ENCODE measurements at regions not wholly inside any gene's neighbourhood (a gene's known extent, or its start where the extent isn't known, plus 50 kb on each side); places are given as distances from the start of the nearest gene placed in this dataset.

DNA sequence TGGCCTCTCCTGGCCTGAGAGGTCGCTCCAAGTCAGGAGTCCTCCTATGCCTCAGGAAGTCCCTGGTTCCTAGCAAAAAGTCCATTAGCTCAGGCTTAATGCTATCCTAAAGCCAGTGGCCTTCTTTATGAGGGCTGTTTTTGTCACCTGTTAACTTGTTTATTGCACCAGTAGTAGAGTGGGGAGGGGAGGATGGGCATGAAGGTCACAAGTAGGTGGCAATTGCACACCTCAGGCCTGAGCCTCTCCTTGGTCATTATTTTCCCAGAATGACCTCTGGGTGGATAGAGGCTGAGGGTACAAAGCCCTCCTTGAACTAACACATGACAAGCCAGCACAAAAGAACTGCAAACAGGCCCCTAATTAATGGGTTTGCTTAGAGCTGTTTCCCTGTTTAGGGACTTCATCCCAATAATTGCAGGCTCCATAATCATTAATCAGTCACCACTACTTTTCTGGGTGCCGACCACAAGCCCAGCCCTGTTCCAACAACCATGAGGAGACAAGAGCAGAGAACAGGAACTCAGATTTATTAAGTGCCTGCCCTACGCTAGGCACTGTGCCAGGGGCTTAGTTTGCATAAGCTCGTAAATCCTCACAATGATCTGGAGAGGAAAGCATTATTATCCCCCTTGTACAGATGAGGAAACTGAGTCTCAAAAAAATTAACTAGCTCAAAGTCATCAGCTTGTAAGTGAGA is 123.0 kb upstream of the PKDCC start:
- H3K27ac Mint-ChIP-seq, result no peak overlapping the region
- H3K4me1 Mint-ChIP-seq, result no peaks in the 10 kb centered on the region
- no peaks in the 10 kb centered on the region for H3K27me3 Mint-ChIP-seq
- H3K36me3 Mint-ChIP-seq, result peaks cover 0 to 3% (median 0%) of the 10 kb centered on the region in 5 donors
- no peaks in the 10 kb centered on the region for H3K4me1 ChIP-seq (ENCODE audit: control insufficient read depth in 2 of 2, insufficient read depth in 2 of 2, low read length in 2 of 2)
- intact Hi-C loops (cut with micrococcal nuclease), result no loop called here
- no peak for DNase-seq
- no peak overlapping the region for H3K27ac ChIP-seq (ENCODE audit: low read depth, low read length)
- peaks cover 0 to 8% (median 2%) of the 10 kb centered on the region in 11 donors for H3K9me3 Mint-ChIP-seq
- CTCF ChIA-PET, result no interaction called here
- no peak overlapping the region for H3K4me3 ChIP-seq (ENCODE audit: low read length)
- H3K9me3 ChIP-seq (ENCODE audit: control insufficient read depth in 2 of 3, low read length in 3 of 3), result no peaks in the 10 kb centered on the region
- no peak for ATAC-seq
- H3K4me3 Mint-ChIP-seq, result no peak overlapping the region
- H3K36me3 ChIP-seq (ENCODE audit: control insufficient read depth in 2 of 3, insufficient read depth in 3 of 3, low read length in 3 of 3), result no peaks in the 10 kb centered on the region
- POLR2A ChIA-PET, result no interaction called here
- no peaks in the 10 kb centered on the region for H3K27me3 ChIP-seq (ENCODE audit: control insufficient read depth in 2 of 2, insufficient read depth in 2 of 2, low read length in 2 of 2)

DNA sequence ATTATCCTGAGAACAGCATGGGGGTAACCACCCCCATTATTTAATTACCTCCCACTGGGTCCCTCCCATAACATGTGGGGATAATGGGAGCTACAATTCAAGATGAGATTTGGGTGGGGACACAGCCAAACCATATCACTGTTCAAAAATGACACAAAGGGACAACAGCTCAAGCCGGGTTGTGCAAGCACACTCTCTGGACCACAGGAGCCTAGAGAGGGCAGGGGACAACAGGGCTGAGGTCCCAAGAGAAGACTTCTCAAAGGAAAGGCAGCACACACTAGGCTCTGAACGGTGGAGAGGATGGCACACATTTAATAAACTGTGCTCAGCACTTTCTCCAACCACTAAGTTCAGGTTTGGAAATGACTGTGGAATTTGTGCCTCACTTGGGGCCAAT is 122.1 kb upstream of the PKDCC start:
- H3K36me3 ChIP-seq (ENCODE audit: control insufficient read depth in 2 of 3, insufficient read depth in 3 of 3, low read length in 3 of 3), result no peaks in the 10 kb centered on the region
- POLR2A ChIA-PET, result no interaction called here
- H3K27ac ChIP-seq (ENCODE audit: low read depth, low read length), result no peak overlapping the region
- H3K9me3 Mint-ChIP-seq, result peaks cover 0 to 8% (median 2%) of the 10 kb centered on the region in 11 donors
- ATAC-seq, result no peak
- H3K27me3 Mint-ChIP-seq, result no peaks in the 10 kb centered on the region
- peaks cover 0 to 3% (median 0%) of the 10 kb centered on the region in 5 donors for H3K36me3 Mint-ChIP-seq
- H3K4me3 ChIP-seq (ENCODE audit: low read length), result no peak overlapping the region
- H3K4me1 Mint-ChIP-seq, result no peaks in the 10 kb centered on the region
- no peaks in the 10 kb centered on the region for H3K4me1 ChIP-seq (ENCODE audit: control insufficient read depth in 2 of 2, insufficient read depth in 2 of 2, low read length in 2 of 2)
- intact Hi-C loops (cut with micrococcal nuclease), result no loop called here
- CTCF ChIA-PET, result no interaction called here
- no peak overlapping the region for H3K4me3 Mint-ChIP-seq
- no peaks in the 10 kb centered on the region for H3K9me3 ChIP-seq (ENCODE audit: control insufficient read depth in 2 of 3, low read length in 3 of 3)
- H3K27me3 ChIP-seq (ENCODE audit: control insufficient read depth in 2 of 2, insufficient read depth in 2 of 2, low read length in 2 of 2), result no peaks in the 10 kb centered on the region
- no peak for DNase-seq
- no peak overlapping the region for H3K27ac Mint-ChIP-seq

DNA sequence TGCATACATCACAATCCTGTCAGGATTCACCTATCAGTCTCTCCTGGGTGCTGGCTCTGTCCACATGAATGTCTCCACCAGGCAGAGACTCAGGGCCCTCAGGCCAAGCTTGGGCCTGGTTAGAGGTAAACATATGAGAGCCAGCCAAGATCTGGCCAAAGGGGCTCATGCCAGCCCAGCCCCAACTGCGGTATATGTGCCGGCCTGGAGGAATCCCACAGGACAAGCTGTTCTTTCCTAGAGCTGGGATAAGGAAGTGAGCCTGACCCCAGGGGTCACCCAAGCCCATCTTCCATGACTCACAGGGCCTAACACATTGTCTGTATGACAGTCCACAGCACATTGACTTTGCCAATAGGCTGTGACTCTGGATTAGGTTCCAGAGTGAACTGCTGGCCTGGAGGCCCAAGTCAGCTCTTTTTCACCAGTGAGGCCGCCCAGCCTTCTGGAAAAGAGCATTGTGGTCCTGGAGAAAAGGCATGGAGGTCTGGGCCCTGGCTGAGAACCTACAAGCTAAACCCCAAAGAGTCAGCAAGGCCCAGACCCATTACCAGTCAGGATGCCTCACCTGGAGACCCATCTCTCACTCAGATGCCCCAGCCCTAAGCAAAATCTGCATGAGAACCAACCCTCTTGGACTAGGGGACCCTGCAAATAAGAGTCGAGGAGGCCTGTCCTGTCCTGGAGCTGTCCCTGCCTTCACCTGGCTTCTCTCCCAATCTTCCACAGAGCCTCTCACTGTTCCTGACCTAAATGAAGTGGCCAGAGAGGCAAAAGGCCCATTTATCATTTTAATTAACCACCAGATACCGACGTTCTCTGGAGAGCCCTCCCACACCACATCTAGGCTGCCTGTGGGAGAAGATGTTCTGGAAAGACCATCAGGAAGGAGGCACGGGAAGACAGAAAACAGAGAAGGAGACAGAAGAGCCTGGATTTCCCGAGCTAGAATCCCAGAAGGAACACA is 120.9 kb upstream of the PKDCC start:
- H3K4me1 ChIP-seq (ENCODE audit: control insufficient read depth in 2 of 2, insufficient read depth in 2 of 2, low read length in 2 of 2), result no peaks in the 10 kb centered on the region
- no peak overlapping the region for H3K27ac ChIP-seq (ENCODE audit: low read depth, low read length)
- ChIA-PET POLR2A (no interaction called here), CTCF (no interaction called here)
- H3K36me3 Mint-ChIP-seq, result peaks cover 0 to 3% (median 0%) of the 10 kb centered on the region in 5 donors
- H3K4me3 ChIP-seq (ENCODE audit: low read length), result no peak overlapping the region
- H3K27me3 Mint-ChIP-seq, result no peaks in the 10 kb centered on the region
- no peak overlapping the region for H3K4me3 Mint-ChIP-seq
- no peak overlapping the region for H3K27ac Mint-ChIP-seq
- no peaks in the 10 kb centered on the region for H3K27me3 ChIP-seq (ENCODE audit: control insufficient read depth in 2 of 2, insufficient read depth in 2 of 2, low read length in 2 of 2)
- intact Hi-C loops (cut with micrococcal nuclease), result no loop called here
- ATAC-seq, result no peak
- H3K4me1 Mint-ChIP-seq, result no peaks in the 10 kb centered on the region
- H3K9me3 Mint-ChIP-seq, result peaks cover 0 to 8% (median 2%) of the 10 kb centered on the region in 11 donors
- no peak for DNase-seq
- no peaks in the 10 kb centered on the region for H3K9me3 ChIP-seq (ENCODE audit: control insufficient read depth in 2 of 3, low read length in 3 of 3)
- no peaks in the 10 kb centered on the region for H3K36me3 ChIP-seq (ENCODE audit: control insufficient read depth in 2 of 3, insufficient read depth in 3 of 3, low read length in 3 of 3)

DNA sequence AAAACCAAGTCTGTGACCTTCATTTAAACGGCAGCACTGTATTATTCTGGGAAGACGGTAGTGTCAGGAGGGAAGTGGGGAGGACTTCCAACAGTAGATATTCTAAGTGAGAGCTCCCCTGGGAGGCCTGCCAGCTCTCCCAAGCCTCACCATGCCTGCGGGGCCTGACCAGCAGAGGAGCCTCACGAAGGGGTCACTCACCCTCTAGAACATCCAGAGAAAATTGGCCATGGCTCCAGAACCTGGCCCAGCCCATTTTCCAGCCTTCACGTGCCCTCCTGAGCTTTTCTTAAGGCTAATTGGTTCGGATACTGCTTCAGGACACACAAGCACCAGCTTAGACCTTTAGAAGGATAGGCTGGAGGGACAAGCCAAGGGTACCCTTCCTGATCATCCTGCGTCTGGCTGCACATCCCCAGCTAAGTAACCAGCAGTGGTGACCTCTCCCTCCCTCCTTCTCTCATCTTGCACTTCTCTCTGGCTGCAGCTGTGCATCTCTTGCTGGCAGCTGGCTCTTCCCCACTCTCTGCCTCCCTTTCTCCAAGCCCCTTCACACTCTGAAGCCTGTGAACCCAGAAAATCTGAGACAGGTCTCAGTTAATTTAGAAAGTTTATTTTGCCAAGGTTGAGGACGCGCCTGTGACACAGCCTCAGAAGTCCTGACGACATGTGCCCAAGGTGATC is 120.1 kb upstream of the PKDCC start:
- Histone ChIP-seq H3K27ac (ENCODE audit: low read depth, low read length) (no peak overlapping the region), H3K36me3 (ENCODE audit: control insufficient read depth in 2 of 3, insufficient read depth in 3 of 3, low read length in 3 of 3) (no peaks in the 10 kb centered on the region), H3K27me3 (ENCODE audit: control insufficient read depth in 2 of 2, insufficient read depth in 2 of 2, low read length in 2 of 2) (no peaks in the 10 kb centered on the region), H3K9me3 (ENCODE audit: control insufficient read depth in 2 of 3, low read length in 3 of 3) (no peaks in the 10 kb centered on the region), H3K4me3 (ENCODE audit: low read length) (no peak overlapping the region), H3K4me1 (ENCODE audit: control insufficient read depth in 2 of 2, insufficient read depth in 2 of 2, low read length in 2 of 2) (no peaks in the 10 kb centered on the region)
- ATAC-seq (no peak), DNase-seq (no peak)
- intact Hi-C loops (cut with micrococcal nuclease), result no loop called here
- ChIA-PET CTCF (no interaction called here), POLR2A (no interaction called here)
- Mint-ChIP-seq H3K27me3 (no peaks in the 10 kb centered on the region), H3K4me1 (no peaks in the 10 kb centered on the region), H3K9me3 (peaks cover 0 to 8% (median 2%) of the 10 kb centered on the region in 11 donors), H3K36me3 (peaks cover 0 to 3% (median 0%) of the 10 kb centered on the region in 5 donors), H3K4me3 (no peak overlapping the region), H3K27ac (no peak overlapping the region)

DNA sequence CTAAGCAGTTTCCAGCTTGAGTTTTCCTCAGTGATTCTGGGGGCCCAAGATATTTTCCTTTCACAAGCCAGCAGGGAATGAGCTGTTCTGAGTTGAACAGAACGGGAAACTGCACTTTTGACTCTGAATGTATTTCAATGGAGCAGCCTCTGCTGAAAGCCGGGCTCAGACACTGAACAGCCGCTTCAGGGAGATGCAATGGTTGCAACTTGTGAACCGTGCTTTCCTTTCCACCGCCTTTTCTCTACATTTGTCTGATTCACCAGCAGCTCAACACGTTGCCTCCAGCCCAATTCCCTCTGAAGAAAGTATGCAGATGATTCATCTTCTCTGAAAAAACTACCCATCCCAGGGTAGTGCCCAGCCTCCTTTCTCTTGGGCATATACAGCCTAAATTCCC is 119.3 kb upstream of the PKDCC start:
- H3K27me3 Mint-ChIP-seq, result no peaks in the 10 kb centered on the region
- ChIA-PET POLR2A (no interaction called here), CTCF (no interaction called here)
- DNase-seq (no peak), ATAC-seq (no peak)
- Histone ChIP-seq H3K4me3 (ENCODE audit: low read length) (no peak overlapping the region), H3K4me1 (ENCODE audit: control insufficient read depth in 2 of 2, insufficient read depth in 2 of 2, low read length in 2 of 2) (no peaks in the 10 kb centered on the region), H3K27me3 (ENCODE audit: control insufficient read depth in 2 of 2, insufficient read depth in 2 of 2, low read length in 2 of 2) (no peaks in the 10 kb centered on the region), H3K27ac (ENCODE audit: low read depth, low read length) (no peak overlapping the region), H3K36me3 (ENCODE audit: control insufficient read depth in 2 of 3, insufficient read depth in 3 of 3, low read length in 3 of 3) (no peaks in the 10 kb centered on the region), H3K9me3 (ENCODE audit: control insufficient read depth in 2 of 3, low read length in 3 of 3) (no peaks in the 10 kb centered on the region)
- intact Hi-C loops (cut with micrococcal nuclease), result no loop called here
- H3K9me3 Mint-ChIP-seq, result peaks cover 0 to 8% (median 2%) of the 10 kb centered on the region in 11 donors
- no peaks in the 10 kb centered on the region for H3K4me1 Mint-ChIP-seq
- H3K36me3 Mint-ChIP-seq, result peaks cover 0 to 3% (median 0%) of the 10 kb centered on the region in 5 donors
- H3K27ac Mint-ChIP-seq, result no peak overlapping the region
- no peak overlapping the region for H3K4me3 Mint-ChIP-seq

DNA sequence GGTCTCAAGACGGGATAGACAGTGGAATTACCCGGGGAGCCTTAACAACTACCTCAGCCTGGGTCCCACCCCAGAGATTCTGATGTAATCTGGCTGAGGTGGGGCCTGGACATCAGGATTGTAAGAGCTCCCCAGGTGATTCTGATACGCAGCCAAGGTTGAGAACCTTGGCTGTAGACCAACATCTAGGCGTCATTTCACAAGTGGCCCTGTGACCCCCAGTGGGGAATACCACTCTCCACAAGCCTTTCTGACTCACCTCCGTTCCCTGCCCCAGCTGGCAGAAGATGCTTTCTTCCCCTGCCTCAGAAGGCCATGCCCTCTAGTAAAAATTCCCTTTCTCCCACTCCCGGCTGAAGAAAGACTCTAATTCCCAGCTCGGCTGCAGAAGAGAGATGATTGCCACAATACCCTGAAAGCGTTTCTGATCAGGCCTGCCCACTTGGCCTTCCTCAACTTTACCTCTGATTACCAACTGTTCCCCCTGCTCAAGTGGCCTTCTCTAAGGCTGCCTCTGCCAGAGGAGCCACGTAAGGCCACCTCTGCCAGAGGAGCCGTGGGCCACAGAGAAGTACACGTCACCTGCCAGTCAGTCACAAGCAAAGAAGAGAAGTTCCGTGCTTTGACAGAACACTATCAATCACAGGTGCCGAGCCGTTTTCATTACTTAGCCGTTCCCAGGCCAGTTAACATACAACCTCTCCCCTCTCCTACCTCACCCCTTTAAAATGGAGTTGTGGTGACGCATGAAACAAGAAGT is 116.8 kb upstream of the PKDCC start:
- DNase-seq, result no peak
- no peak overlapping the region for H3K27ac Mint-ChIP-seq
- Histone ChIP-seq H3K27me3 (ENCODE audit: control insufficient read depth in 2 of 2, insufficient read depth in 2 of 2, low read length in 2 of 2) (no peaks in the 10 kb centered on the region), H3K36me3 (ENCODE audit: control insufficient read depth in 2 of 3, insufficient read depth in 3 of 3, low read length in 3 of 3) (no peaks in the 10 kb centered on the region), H3K27ac (ENCODE audit: low read depth, low read length) (no peak overlapping the region), H3K9me3 (ENCODE audit: control insufficient read depth in 2 of 3, low read length in 3 of 3) (no peaks in the 10 kb centered on the region), H3K4me1 (ENCODE audit: control insufficient read depth in 2 of 2, insufficient read depth in 2 of 2, low read length in 2 of 2) (no peaks in the 10 kb centered on the region), H3K4me3 (ENCODE audit: low read length) (no peak overlapping the region)
- CTCF ChIA-PET, result no interaction called here
- no peaks in the 10 kb centered on the region for H3K4me1 Mint-ChIP-seq
- H3K36me3 Mint-ChIP-seq, result no peaks in the 10 kb centered on the region
- intact Hi-C loops (cut with micrococcal nuclease), result no loop called here
- ATAC-seq, result no peak
- H3K27me3 Mint-ChIP-seq, result no peaks in the 10 kb centered on the region
- H3K9me3 Mint-ChIP-seq, result no peaks in the 10 kb centered on the region
- POLR2A ChIA-PET, result no interaction called here
- H3K4me3 Mint-ChIP-seq, result no peak overlapping the region
